Sigmoid colon (tissue), 6 donors: ENCODE measurements at regions not wholly inside any gene's neighbourhood (a gene's known extent, or its start where the extent isn't known, plus 50 kb on each side); places are given as distances from the start of the nearest gene placed in this dataset.

Source experiments
- DNase-seq: peaks from one replicate; pipeline ENCODE4 v3.0.0-alpha.2; 2019
- H3K27ac ChIP-seq, 4 donors: fragments of 200-600 bp; sonication (generic); one replicate each; pipeline ENCODE4 v1.5.1; 2016 to 2019; ENCODE audit warnings: mild to moderate bottlenecking in 1 of 4
- H3K27me3 ChIP-seq, 3 donors: fragments of 200-600 bp; sonication (generic); one replicate each; pipeline ENCODE4 v1.5.1; 2019; ENCODE audit warnings: mild to moderate bottlenecking in 1 of 3
- H3K36me3 ChIP-seq, 4 donors: fragments of 200-600 bp; sonication (generic); one replicate each; pipeline ENCODE4 v1.5.1; 2016 to 2019
- H3K4me1 ChIP-seq, 4 donors: fragments of 200-600 bp; sonication (generic); one replicate each; pipeline ENCODE4 v1.5.1; 2017 to 2019
- H3K4me3 ChIP-seq, 4 donors: fragments of 200-600 bp; sonication (generic); one replicate each; pipeline ENCODE4 v1.5.1; 2017 to 2019; ENCODE audit warnings: mild to moderate bottlenecking in 2 of 4, moderate library complexity in 1 of 4
- H3K9me3 ChIP-seq, 4 donors: fragments of 200-600 bp in 3 of 4; sonication (generic) in 3 of 4; one replicate each; pipeline versions ENCODE4 v1.5.1 to v1.6.1; 2013 to 2019
- EP300 ChIP-seq, 4 donors: sonication (generic); formaldehyde crosslinking; IDR thresholded peaks; one replicate each; pipeline ENCODE4 v1.6.1; 2017; ENCODE audit warnings: antibody characterized with exemption in 4 of 4
- POLR2A ChIP-seq, 2 donors: fragments of 450-650 bp; IDR thresholded peaks; one replicate each; pipeline ENCODE4 v1.6.1; 2016; ENCODE audit warnings: antibody characterized with exemption in 2 of 2, mild to moderate bottlenecking in 2 of 2, moderate library complexity in 2 of 2
- POLR2AphosphoS5 ChIP-seq, 4 donors: sonication (generic); formaldehyde crosslinking; IDR thresholded peaks; one replicate each; pipeline ENCODE4 v1.6.1; 2017; ENCODE audit warnings: antibody characterized with exemption in 4 of 4
- WGBS, 2 donors: extraction: QIAGEN DNeasy Blood & Tissue Kit; methylation state at CpG; one replicate each; pipeline ENCODE4 v1.1.7; 2013; 5-methylcytosine and 5-hydroxymethylcytosine counted together
- intact Hi-C: fragments of 100-400 bp; cut with DNase I; formaldehyde crosslinking; loops from one replicate; pipeline ENCODE4 v1.15.1; 2023
- TF ChIP-seq, protein P1 (sequence below), 4 experiments: fragments of 450-650 bp in 3 of 4; fragments of 200-600 bp in 1 of 4; IDR thresholded peaks; one replicate each; pipeline ENCODE4 v1.5.1; 2016 to 2019; ENCODE audit warnings: antibody characterized with exemption in 4 of 4, mild to moderate bottlenecking in 3 of 4, moderate library complexity in 2 of 4
- donor health status: healthy with polysubstance abuse.
- donor health status: healthy.

DNA sequence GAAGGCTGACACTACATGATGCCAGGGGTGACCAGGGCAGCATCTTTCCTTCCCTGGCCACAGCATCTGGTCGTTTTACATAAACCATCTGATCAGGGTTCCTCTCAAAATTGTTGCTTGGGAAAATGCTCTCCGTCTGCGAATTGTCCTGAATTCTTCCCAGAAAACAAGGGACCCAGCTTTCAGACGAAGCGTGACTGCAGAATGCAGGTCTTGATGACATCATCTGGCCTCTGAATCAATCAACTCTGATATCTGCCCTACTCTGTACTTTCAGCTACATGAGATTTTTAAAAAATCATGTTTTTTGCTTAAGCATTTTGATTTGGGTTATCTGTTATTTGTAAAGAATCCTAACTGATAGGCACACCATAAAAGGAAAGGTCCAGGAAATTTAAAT, 246.6 kb upstream of the IRS2 start:
- WGBS, 2 donors, result 60 to 68% methylated on average over 5 of the region's 5 CpGs
- Histone ChIP-seq H3K4me1 (no peaks in the 10 kb centered on the region), H3K9me3 (no peaks in the 10 kb centered on the region), H3K27me3 (no peaks in the 10 kb centered on the region), H3K36me3 (no peaks in the 10 kb centered on the region), H3K27ac (no peak overlapping the region), H3K4me3 (no peak overlapping the region)
- no peak for DNase-seq
- intact Hi-C loops, result no loop called here
- TF ChIP-seq POLR2AphosphoS5 (IDR thresholded peaks at IDR 0.05) (no peak), POLR2A (IDR thresholded peaks at IDR 0.05) (no peak), EP300 (IDR thresholded peaks at IDR 0.05) (no peak)
- TF ChIP-seq, protein P1, sequence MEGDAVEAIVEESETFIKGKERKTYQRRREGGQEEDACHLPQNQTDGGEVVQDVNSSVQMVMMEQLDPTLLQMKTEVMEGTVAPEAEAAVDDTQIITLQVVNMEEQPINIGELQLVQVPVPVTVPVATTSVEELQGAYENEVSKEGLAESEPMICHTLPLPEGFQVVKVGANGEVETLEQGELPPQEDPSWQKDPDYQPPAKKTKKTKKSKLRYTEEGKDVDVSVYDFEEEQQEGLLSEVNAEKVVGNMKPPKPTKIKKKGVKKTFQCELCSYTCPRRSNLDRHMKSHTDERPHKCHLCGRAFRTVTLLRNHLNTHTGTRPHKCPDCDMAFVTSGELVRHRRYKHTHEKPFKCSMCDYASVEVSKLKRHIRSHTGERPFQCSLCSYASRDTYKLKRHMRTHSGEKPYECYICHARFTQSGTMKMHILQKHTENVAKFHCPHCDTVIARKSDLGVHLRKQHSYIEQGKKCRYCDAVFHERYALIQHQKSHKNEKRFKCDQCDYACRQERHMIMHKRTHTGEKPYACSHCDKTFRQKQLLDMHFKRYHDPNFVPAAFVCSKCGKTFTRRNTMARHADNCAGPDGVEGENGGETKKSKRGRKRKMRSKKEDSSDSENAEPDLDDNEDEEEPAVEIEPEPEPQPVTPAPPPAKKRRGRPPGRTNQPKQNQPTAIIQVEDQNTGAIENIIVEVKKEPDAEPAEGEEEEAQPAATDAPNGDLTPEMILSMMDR (IDR thresholded peaks at IDR 0.05), result no peak

DNA sequence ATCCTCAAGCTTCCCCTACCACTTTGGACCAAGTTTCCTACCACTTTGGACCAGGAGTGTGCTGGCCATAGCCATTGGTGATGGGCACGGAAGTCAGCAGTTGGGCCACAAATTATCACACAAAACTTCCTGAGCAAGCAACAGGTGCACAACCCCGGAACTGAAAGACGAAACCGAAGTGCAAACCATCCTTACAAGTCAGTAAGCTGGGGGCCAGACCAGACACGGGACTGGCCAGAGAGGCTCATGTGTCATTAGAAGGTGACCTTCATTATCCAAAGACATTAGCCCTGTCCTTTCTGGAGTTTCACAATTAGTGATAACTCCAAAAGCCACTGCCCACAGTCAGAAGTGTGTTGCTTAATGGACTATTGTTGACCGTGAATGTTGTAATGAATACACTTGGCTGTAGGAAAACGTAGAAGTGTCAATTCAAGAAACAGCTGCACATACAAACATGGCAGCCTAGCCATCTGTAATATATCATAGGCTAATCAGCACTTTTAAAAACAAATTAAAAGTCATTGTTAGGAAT, 244.1 kb upstream of the IRS2 start:
- 65 to 69% methylated on average over 7 of the region's 7 CpGs for WGBS, 2 donors
- TF ChIP-seq, protein P1 (IDR thresholded peaks at IDR 0.05), result no peak
- no peak for TF ChIP-seq POLR2AphosphoS5 (IDR thresholded peaks at IDR 0.05)
- TF ChIP-seq POLR2A (IDR thresholded peaks at IDR 0.05), result no peak
- no peak for TF ChIP-seq EP300 (IDR thresholded peaks at IDR 0.05)

DNA sequence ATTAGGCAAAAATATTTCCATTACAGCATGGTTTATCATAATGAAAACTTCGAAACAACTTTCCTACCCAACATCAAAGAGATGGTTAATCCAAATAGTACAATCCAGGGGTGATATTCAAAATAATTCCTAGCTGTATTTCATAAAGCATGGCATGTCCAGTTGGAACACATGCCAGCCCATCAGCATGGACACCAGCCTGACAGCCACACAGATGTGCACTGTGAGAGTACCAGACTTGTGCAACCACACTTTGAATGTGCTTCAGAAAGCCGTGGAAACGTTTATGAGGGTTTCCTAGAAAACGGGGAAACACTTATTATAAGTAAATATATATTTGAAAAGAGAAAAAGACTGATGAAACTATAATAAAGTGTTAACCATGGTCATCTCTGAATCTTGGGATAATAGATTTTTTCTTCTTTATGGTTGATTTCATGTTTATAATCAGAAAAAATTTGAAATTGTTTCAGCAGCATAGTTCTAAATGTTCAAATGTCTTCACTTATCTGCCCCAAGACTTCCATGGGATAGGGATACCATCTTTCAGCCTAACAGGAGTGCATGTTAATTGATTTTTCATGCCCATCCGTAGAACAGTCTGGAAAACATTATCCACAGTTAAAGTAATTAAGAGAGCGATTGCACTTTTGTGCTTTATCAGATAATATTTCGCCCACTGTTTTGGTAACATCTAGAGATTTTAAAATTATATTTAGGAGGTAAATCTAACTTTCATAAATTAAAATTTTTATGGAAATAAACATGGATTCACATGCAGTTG, 242.6 kb upstream of the IRS2 start:
- no peak for TF ChIP-seq POLR2AphosphoS5 (IDR thresholded peaks at IDR 0.05)
- peaks cover 0 to 9% (median 7%) of the 10 kb centered on the region in 4 donors for H3K4me1 ChIP-seq
- 83 to 89% methylated on average over 7 of the region's 7 CpGs for WGBS, 2 donors
- H3K9me3 ChIP-seq, result no peaks in the 10 kb centered on the region
- H3K4me3 ChIP-seq, result no peak overlapping the region
- no peaks in the 10 kb centered on the region for H3K27me3 ChIP-seq
- no peak for DNase-seq
- intact Hi-C loops, result loop anchor here (10.0 kb wide), 1 partner anchor 874 kb away; no protein-coding TSS in a partner anchor
- no peak overlapping the region for H3K27ac ChIP-seq
- no peaks in the 10 kb centered on the region for H3K36me3 ChIP-seq

More for the DNA sequence above, 244.1 kb upstream of the IRS2 start:
- Histone ChIP-seq H3K27me3 (no peaks in the 10 kb centered on the region), H3K4me3 (no peak overlapping the region), H3K36me3 (no peaks in the 10 kb centered on the region), H3K9me3 (no peaks in the 10 kb centered on the region), H3K27ac (no peak overlapping the region), H3K4me1 (no peaks in the 10 kb centered on the region)
- intact Hi-C loops, result no loop called here
- DNase-seq, result no peak

DNA sequence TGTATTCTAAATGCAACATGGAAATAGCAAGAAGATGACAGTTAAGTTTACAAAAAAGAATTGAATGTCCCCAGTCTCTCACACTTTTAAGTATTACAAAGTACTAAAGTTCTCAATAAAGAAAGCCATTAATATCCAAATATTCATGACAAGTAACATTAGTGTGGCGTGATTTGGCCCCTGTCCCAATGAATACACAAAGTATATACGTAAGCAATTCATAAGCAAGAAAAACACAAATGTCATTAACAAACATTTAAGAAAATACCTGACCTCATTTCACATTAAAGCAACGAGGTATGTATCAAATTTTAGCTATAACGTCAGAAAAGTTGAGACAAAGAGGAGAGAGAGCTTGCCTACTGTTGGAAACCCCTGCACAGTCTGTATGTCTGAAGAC, 241.9 kb upstream of the IRS2 start:
- Histone ChIP-seq H3K4me1 (peaks cover 0 to 16% (median 13%) of the 10 kb centered on the region in 4 donors), H3K9me3 (no peaks in the 10 kb centered on the region), H3K27me3 (no peaks in the 10 kb centered on the region), H3K4me3 (no peak overlapping the region), H3K27ac (no peak overlapping the region), H3K36me3 (no peaks in the 10 kb centered on the region)
- WGBS, 2 donors, result 56 to 78% methylated on average over 4 of the region's 4 CpGs
- TF ChIP-seq, protein P1 (IDR thresholded peaks at IDR 0.05), result no peak
- TF ChIP-seq EP300 (IDR thresholded peaks at IDR 0.05) (no peak), POLR2A (IDR thresholded peaks at IDR 0.05) (no peak), POLR2AphosphoS5 (IDR thresholded peaks at IDR 0.05) (no peak)
- intact Hi-C loops, result loop anchor here (10.0 kb wide), 1 partner anchor 874 kb away; no protein-coding TSS in a partner anchor
- DNase-seq, result no peak

DNA sequence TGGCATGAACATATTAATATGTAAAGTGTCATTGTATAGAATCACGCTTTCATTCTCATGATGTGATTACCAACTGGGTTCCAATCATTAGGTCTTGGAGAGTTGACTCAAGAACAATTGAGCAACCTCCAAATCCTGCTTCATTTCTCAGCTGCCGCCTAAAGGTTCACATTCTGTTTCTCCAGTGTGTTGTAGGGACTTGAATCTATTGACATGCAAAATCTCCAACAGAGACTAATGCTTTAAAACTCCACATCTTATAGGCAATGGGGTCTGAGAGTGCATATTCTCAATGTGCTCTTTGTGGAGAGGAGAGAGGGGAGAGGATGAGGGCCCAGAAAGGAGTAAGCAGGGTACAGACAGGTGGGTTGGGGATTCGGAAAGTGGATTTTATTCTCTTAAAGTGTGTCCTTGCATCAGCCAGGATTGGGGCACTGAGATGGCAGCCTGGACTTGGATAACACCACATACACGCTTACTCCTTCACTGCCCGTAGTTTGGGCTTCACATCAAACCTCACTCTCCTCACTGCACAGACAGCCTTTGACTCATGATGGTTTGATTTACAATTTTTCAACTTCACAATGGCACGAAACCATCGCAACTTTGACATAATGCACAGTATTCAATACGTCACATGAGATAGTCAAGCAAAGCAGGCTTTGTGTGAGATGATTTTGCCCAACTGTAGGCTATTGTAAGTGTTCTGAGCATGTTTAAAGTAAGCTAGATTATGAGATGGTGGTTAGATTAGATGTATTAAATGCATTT, 241.3 kb upstream of the IRS2 start:
- no peak for TF ChIP-seq POLR2AphosphoS5 (IDR thresholded peaks at IDR 0.05)
- no peak for TF ChIP-seq EP300 (IDR thresholded peaks at IDR 0.05)
- TF ChIP-seq, protein P1 (IDR thresholded peaks at IDR 0.05), result no peak
- no peak for TF ChIP-seq POLR2A (IDR thresholded peaks at IDR 0.05)
- no peak for DNase-seq
- Histone ChIP-seq H3K4me1 (peaks cover 0 to 21% (median 19%) of the 10 kb centered on the region in 4 donors), H3K27ac (no peak overlapping the region), H3K9me3 (no peaks in the 10 kb centered on the region), H3K27me3 (no peaks in the 10 kb centered on the region), H3K36me3 (no peaks in the 10 kb centered on the region), H3K4me3 (no peak overlapping the region)
- intact Hi-C loops, result loop anchor here (10.0 kb wide), 1 partner anchor 873 kb away; no protein-coding TSS in a partner anchor
- 79% methylated on average over 8 of the region's 8 CpGs for WGBS, 2 donors
